ENCODE measurements at regions not wholly inside any gene's neighbourhood (a gene's known extent, or its start where the extent isn't known, plus 50 kb on each side); places are given as distances from the start of the nearest gene placed in this dataset.

DNA sequence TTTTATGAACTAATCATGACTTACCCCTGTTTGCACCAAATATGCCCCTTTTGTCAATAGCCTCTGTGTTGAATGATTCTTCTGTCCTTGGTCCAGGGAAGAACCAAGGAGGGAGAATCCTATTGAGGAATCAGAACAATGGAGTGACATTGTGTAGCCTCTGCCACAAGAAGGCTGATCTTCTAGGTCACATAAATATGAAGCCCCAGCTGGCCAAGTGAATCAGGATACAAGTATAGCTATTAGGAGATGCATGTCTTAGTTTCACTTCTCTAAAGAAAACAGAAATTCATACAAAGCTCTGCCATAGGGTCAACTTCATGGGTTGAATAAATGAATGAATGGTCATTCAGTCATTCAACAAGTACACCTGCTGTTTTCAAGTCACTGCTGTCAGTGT, 118.2 kb upstream of the BLID start:
- Histone ChIP-seq H3K9ac (ENCODE audit: low read depth, low read length) (no peak overlapping the region), H3K4me1 (ENCODE audit: control insufficient read depth, insufficient read depth, low read length) (peaks cover 17% of the 10 kb centered on the region), H3K9me3 (replicated peaks; ENCODE audit: low read length) (no peaks in the 10 kb centered on the region), H3K27me3 (ENCODE audit: control insufficient read depth, insufficient read depth, low read length) (peaks cover 6% of the 10 kb centered on the region), H3K4me2 (ENCODE audit: low read length) (no peak overlapping the region), H3K4me3 (ENCODE audit: low read length) (no peak overlapping the region), H3K36me3 (ENCODE audit: insufficient read depth, low read length) (no peaks in the 10 kb centered on the region)

DNA sequence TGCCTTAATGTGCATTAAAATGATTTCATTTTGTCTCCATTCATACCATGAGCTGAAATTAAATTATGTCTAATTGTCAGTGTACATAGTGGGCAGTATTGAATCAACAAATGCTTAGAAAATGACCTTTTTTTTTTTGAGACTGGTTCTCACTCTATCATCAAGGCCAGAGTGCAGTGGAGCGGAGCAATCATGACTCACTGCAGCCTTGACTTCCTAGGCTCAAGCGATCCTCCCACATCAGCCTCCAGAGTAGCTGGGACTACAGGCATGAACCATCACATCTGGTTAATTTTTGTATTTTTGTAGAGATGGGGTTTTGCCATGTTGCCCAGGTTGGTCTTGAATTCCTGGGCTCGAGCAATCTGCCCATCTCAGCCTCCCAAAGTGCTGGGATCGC, 117.0 kb upstream of the BLID start:
- Histone ChIP-seq H3K27me3 (ENCODE audit: control insufficient read depth, insufficient read depth, low read length) (peaks cover 6% of the 10 kb centered on the region), H3K9ac (ENCODE audit: low read depth, low read length) (no peak overlapping the region), H3K36me3 (ENCODE audit: insufficient read depth, low read length) (no peaks in the 10 kb centered on the region), H3K9me3 (replicated peaks; ENCODE audit: low read length) (no peaks in the 10 kb centered on the region), H3K4me3 (ENCODE audit: low read length) (no peak overlapping the region), H3K4me1 (ENCODE audit: control insufficient read depth, insufficient read depth, low read length) (peaks cover 19% of the 10 kb centered on the region), H3K4me2 (ENCODE audit: low read length) (no peak overlapping the region)

DNA sequence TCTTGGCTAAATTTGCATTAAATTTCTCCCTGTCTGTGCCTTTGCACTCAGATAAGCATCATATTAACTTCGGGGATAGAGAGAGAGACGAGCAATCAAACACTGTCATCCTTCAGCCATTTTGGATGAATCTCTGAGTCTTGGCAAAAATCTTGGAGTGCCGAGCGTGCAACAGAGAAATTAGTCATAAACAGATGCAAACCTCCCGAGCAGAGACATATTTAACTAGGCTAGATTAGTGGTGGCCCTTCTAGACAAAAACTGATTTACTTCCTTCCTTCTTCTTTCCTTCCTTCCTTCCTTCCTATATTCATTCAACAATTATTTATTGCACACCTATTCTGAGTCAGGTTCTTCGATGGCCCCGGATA, 114.4 kb upstream of the BLID start:
- Histone ChIP-seq H3K4me1 (ENCODE audit: control insufficient read depth, insufficient read depth, low read length) (peaks cover 16% of the 10 kb centered on the region), H3K9ac (ENCODE audit: low read depth, low read length) (no peak overlapping the region), H3K9me3 (replicated peaks; ENCODE audit: low read length) (no peaks in the 10 kb centered on the region)

DNA sequence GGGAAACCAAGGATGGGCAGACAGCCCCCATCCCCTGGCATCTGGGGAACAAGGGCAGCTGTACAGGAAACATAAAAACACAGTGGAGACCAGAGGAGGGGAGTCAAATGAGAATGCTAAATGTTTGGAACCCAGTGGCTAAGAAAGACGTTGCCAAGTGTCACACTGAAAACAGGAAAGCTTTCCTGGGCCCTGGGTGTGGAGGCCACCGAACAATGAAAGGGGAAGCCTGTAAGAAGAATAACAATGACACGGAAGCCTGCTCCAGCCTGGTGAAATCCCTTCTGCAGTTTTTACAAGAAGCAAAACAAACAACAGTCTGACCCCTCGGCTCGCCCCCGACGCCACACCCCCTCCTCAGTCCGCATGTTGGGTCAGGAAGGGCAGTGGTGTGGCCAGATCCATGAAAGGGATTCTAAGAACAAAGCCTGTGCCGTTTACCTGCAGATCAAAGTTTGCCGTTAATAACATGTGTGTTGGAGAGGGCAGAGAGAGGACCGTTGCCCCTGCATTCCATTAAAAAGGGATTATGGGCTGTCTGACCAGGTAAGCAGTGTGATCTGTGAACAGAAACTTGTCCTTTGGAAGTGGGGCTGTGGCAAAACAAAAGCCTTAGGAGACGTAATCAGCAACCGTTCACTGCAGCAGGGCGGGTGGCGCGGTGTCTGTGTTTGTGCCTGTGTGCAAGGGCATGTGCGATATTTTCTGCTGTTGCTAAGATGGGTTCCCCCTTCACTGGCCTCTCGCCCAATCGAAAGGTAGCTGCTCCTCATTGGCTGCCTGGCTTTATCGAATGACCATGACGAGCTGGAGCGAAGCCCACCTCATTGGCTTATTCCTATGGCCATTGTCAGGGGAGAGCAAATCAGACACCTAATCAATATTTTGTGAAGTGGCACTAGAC, 113.7 kb upstream of the BLID start:
- Histone ChIP-seq H3K9me3 (replicated peaks; ENCODE audit: low read length) (no peaks in the 10 kb centered on the region), H3K4me2 (ENCODE audit: low read length) (peak overlapping the region; percentile 9), H3K36me3 (ENCODE audit: insufficient read depth, low read length) (no peaks in the 10 kb centered on the region), H3K4me1 (ENCODE audit: control insufficient read depth, insufficient read depth, low read length) (peaks cover 15% of the 10 kb centered on the region), H3K9ac (ENCODE audit: low read depth, low read length) (no peak overlapping the region), H3K4me3 (ENCODE audit: low read length) (peak overlapping the region; percentile 5), H3K27me3 (ENCODE audit: control insufficient read depth, insufficient read depth, low read length) (peaks cover 16% of the 10 kb centered on the region)

More for the DNA sequence above, 114.4 kb upstream of the BLID start:
- H3K36me3 ChIP-seq (ENCODE audit: insufficient read depth, low read length): no peaks in the 10 kb centered on the region
- H3K4me3 ChIP-seq (ENCODE audit: low read length): peak overlapping the region; percentile 5
- H3K4me2 ChIP-seq (ENCODE audit: low read length): peak overlapping the region; percentile 9
- H3K27me3 ChIP-seq (ENCODE audit: control insufficient read depth, insufficient read depth, low read length): peaks cover 11% of the 10 kb centered on the region

DNA sequence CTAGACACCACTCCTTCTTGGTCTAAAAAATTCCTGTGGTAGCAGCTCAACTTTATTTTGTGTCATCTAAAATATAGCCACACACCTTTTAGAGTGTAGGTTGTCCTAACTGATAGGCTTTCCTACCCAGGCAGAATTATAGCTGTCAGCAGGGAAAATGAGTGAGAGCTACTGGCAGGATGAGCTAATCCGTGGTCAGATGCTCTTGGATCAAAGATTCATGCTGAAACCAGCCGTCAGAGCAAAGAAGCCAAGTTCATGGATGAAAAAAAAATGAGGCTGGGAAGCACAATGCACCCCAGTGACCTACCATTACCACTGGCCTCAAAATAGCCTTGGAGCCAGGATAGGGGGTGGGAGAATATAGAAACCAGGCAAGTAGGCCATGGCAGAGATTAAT, 113.1 kb upstream of the BLID start:
- Histone ChIP-seq H3K4me2 (ENCODE audit: low read length) (no peak overlapping the region), H3K36me3 (ENCODE audit: insufficient read depth, low read length) (no peaks in the 10 kb centered on the region), H3K4me1 (ENCODE audit: control insufficient read depth, insufficient read depth, low read length) (peaks cover 15% of the 10 kb centered on the region), H3K9me3 (replicated peaks; ENCODE audit: low read length) (no peaks in the 10 kb centered on the region), H3K9ac (ENCODE audit: low read depth, low read length) (no peak overlapping the region), H3K4me3 (ENCODE audit: low read length) (no peak overlapping the region), H3K27me3 (ENCODE audit: control insufficient read depth, insufficient read depth, low read length) (peaks cover 16% of the 10 kb centered on the region)

DNA sequence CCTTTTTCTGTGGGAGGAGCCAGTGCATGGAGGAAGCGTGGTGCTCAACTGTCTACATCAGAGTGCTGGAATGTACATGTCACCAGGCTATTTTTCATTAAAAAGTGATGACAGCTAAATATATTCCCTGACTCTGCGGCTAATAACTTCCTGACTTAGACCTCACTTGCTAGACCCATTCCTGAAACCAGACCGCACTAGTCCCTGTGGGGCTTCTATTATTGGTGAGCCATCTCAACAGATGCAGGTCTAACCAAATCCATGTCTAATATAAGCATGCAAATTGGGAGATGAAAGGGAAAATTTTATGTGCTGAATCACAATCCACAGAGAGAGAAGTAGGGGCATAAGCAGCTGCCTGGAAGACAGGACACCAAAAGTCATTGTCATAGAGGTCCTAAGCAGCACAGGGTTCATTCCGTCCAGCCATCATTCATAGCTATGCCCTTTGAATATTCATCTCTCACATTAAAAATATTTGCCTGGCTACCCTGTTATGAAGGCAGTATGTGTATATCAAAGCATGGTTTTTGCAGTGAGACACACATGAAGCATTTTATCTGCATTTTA, 110.9 kb upstream of the BLID start:
- no peaks in the 10 kb centered on the region for H3K36me3 ChIP-seq (ENCODE audit: insufficient read depth, low read length)
- H3K27me3 ChIP-seq (ENCODE audit: control insufficient read depth, insufficient read depth, low read length): peaks cover 13% of the 10 kb centered on the region
- H3K4me2 ChIP-seq (ENCODE audit: low read length): no peak overlapping the region
- no peak overlapping the region for H3K9ac ChIP-seq (ENCODE audit: low read depth, low read length)
- no peaks in the 10 kb centered on the region for H3K9me3 ChIP-seq (replicated peaks; ENCODE audit: low read length)
- H3K4me1 ChIP-seq (ENCODE audit: control insufficient read depth, insufficient read depth, low read length): peaks cover 15% of the 10 kb centered on the region
- H3K4me3 ChIP-seq (ENCODE audit: low read length): no peak overlapping the region

DNA sequence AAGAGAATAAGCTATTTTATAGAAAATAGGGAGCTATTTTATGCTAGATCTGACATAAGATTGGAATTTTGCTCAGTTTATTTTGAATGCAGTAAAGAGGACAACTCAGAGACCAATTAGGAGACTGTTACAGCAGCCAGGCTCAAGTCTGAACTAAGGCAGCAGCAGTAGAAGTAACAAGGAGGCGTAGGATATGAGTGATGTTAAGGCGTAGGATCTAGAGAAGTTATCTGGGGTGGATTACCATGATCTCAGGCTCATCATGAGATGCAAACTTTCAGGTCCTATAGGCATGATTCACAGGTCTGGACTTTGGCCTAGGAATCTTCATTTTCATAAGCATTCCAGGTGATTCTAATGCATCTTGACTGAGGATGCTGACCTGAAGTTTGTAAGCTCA, 108.9 kb upstream of the BLID start:
- peaks cover 15% of the 10 kb centered on the region for H3K4me1 ChIP-seq (ENCODE audit: control insufficient read depth, insufficient read depth, low read length)
- H3K4me3 ChIP-seq (ENCODE audit: low read length): no peak overlapping the region
- no peaks in the 10 kb centered on the region for H3K9me3 ChIP-seq (replicated peaks; ENCODE audit: low read length)
- H3K4me2 ChIP-seq (ENCODE audit: low read length): no peak overlapping the region
- no peak overlapping the region for H3K9ac ChIP-seq (ENCODE audit: low read depth, low read length)
- H3K27me3 ChIP-seq (ENCODE audit: control insufficient read depth, insufficient read depth, low read length): peaks cover 10% of the 10 kb centered on the region
- no peaks in the 10 kb centered on the region for H3K36me3 ChIP-seq (ENCODE audit: insufficient read depth, low read length)

DNA sequence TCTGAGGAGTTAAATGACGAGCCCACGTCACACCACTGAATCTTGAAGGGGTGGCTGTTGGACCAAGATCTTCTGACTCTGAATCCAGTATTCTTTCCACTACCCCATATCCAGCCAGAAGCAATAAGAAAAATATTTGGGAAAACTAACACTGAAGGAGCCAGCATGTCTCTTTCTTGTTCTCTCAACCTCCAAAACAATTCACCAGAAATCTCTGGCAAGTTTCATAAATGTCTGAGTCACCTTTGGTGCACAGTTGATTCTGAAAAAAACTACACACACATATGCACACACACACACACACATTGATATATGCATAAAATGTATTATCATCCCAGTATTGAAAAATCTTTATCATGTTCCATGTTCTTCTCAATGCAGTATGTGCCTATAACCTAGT, 104.3 kb upstream of the BLID start:
- Histone ChIP-seq H3K36me3 (ENCODE audit: insufficient read depth, low read length) (no peaks in the 10 kb centered on the region), H3K4me1 (ENCODE audit: control insufficient read depth, insufficient read depth, low read length) (peaks cover 11% of the 10 kb centered on the region), H3K27me3 (ENCODE audit: control insufficient read depth, insufficient read depth, low read length) (peaks cover 5% of the 10 kb centered on the region), H3K9me3 (replicated peaks; ENCODE audit: low read length) (no peaks in the 10 kb centered on the region), H3K4me2 (ENCODE audit: low read length) (no peak overlapping the region), H3K4me3 (ENCODE audit: low read length) (no peak overlapping the region), H3K9ac (ENCODE audit: low read depth, low read length) (no peak overlapping the region)

DNA sequence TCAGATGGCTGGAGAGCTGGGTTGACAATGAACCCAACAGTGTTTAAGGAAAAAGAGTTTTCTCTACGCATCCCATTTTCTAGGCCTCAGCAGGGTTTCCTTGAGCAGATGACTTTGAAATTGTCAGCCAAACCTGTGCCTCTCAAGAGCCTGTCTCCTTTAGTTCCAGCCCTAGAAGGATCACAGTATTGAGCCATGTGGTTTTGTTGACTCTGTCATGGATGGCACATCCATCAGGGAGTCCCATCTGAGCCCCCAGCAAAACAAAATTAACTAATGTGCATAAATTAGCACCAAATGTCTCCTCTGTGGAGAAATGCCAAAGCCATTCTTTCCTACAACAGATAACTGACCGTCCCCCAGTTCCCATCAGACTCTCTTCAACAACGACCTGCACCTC, 103.8 kb upstream of the BLID start:
- H3K36me3 ChIP-seq (ENCODE audit: insufficient read depth, low read length): no peaks in the 10 kb centered on the region
- H3K27me3 ChIP-seq (ENCODE audit: control insufficient read depth, insufficient read depth, low read length): no peaks in the 10 kb centered on the region
- no peak overlapping the region for H3K9ac ChIP-seq (ENCODE audit: low read depth, low read length)
- H3K4me2 ChIP-seq (ENCODE audit: low read length): no peak overlapping the region
- no peaks in the 10 kb centered on the region for H3K9me3 ChIP-seq (replicated peaks; ENCODE audit: low read length)
- peaks cover 16% of the 10 kb centered on the region for H3K4me1 ChIP-seq (ENCODE audit: control insufficient read depth, insufficient read depth, low read length)
- H3K4me3 ChIP-seq (ENCODE audit: low read length): no peak overlapping the region

DNA sequence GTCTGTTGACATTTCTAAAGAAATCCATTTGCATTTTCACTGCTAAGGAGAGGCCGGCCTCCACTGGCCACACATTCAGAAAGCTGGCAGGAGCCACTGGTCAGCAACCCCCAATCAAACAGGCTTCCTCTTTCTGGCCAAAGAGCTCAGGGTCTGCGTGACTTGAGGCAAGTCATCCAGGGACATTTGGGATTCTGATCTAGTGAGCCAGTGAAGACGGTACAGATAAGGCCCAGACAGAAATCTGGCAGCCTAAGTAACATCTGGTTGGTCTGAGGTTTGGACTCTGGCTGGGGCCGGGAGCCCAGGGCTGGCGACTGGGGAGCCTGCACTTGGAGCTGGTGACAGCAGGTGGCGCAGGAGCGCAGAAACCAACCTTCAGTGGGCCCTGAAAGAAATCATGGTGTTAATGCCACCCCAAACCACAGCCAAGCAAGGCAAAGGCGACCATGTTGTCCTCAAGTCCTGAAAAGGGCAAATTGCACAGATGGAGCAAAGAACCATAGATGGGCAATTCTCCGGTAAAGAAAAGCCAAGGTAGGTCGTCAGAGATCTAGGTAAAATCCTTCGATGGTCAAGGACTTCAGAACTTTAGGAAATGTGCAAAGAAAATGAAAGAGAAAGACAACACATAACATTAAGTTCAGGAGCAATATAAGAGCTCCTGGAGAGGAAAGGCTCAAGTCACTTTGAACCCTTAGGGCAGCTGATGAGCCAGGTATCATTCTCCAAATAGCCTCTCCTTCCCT, 99.4 kb upstream of the BLID start:
- no peak overlapping the region for H3K4me3 ChIP-seq (ENCODE audit: low read length)
- peak overlapping the region; percentile 52 for H3K9ac ChIP-seq (ENCODE audit: low read depth, low read length)
- no peaks in the 10 kb centered on the region for H3K27me3 ChIP-seq (ENCODE audit: control insufficient read depth, insufficient read depth, low read length)
- H3K4me1 ChIP-seq (ENCODE audit: control insufficient read depth, insufficient read depth, low read length): peaks cover 34% of the 10 kb centered on the region
- H3K36me3 ChIP-seq (ENCODE audit: insufficient read depth, low read length): no peaks in the 10 kb centered on the region
- no peaks in the 10 kb centered on the region for H3K9me3 ChIP-seq (replicated peaks; ENCODE audit: low read length)
- peak overlapping the region; percentile 15 for H3K4me2 ChIP-seq (ENCODE audit: low read length)

DNA sequence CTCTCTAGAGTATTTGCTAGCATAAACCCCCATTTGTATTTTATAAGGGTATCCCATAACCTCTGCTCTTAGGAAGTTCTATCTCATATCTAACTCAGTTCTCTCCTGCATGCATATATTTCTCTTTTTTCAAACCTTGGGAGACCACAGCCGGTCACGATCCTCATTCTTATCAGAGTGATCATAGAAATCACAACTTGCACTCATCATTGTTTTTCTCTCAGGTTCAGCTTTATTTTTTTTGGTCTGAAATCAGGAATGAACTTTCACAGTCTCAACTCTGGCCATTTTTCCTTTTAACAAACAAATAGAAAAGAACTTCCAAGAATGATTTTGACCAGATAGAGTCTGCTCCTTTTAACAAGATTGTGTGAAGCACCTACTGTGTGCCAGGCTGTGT, 98.6 kb upstream of the BLID start:
- H3K36me3 ChIP-seq (ENCODE audit: insufficient read depth, low read length): no peaks in the 10 kb centered on the region
- peaks cover 37% of the 10 kb centered on the region for H3K4me1 ChIP-seq (ENCODE audit: control insufficient read depth, insufficient read depth, low read length)

More for the DNA sequence above, 98.6 kb upstream of the BLID start:
- peak overlapping the region; percentile 15 for H3K4me2 ChIP-seq (ENCODE audit: low read length)
- no peaks in the 10 kb centered on the region for H3K9me3 ChIP-seq (replicated peaks; ENCODE audit: low read length)
- H3K9ac ChIP-seq (ENCODE audit: low read depth, low read length): peak overlapping the region; percentile 52
- H3K27me3 ChIP-seq (ENCODE audit: control insufficient read depth, insufficient read depth, low read length): no peaks in the 10 kb centered on the region
- H3K4me3 ChIP-seq (ENCODE audit: low read length): no peak overlapping the region
